ENCODE measurements at regions not wholly inside any gene's neighbourhood (a gene's known extent, or its start where the extent isn't known, plus 50 kb on each side); places are given as distances from the start of the nearest gene placed in this dataset.

GRCh38 chr4:12902735-12903134 is 581.4 kb downstream of the RAB28 start:
- H3K9me3 ChIP-seq (ENCODE audit: severe bottlenecking) = no peaks in the 10 kb centered on the region

GRCh38 chr4:12897954-12898353 is 586.2 kb downstream of the RAB28 start:
- TF ChIP-seq CTCF (IDR thresholded peaks at IDR 0.05; ENCODE audit: poor library complexity, severe bottlenecking) = no peak
- no peaks in the 10 kb centered on the region for H3K4me1 ChIP-seq (ENCODE audit: insufficient read depth, poor library complexity, severe bottlenecking)
- no peak overlapping the region for H3K27ac ChIP-seq (ENCODE audit: poor library complexity, severe bottlenecking)
- no peaks in the 10 kb centered on the region for H3K27me3 ChIP-seq (ENCODE audit: insufficient read depth, poor library complexity, severe bottlenecking)
- H3K36me3 ChIP-seq (ENCODE audit: low read depth) = no peaks in the 10 kb centered on the region
- no peak for DNase-seq (ENCODE audit: low spot score)
- H3K9me3 ChIP-seq (ENCODE audit: severe bottlenecking) = no peaks in the 10 kb centered on the region
- ATAC-seq (ENCODE audit: low read depth) = no peak
- H3K4me3 ChIP-seq (ENCODE audit: severe bottlenecking) = no peak overlapping the region

More at GRCh38 chr4:12902735-12903134, 581.4 kb downstream of the RAB28 start:
- H3K4me3 ChIP-seq (ENCODE audit: severe bottlenecking) = no peak overlapping the region
- H3K27me3 ChIP-seq (ENCODE audit: insufficient read depth, poor library complexity, severe bottlenecking) = no peaks in the 10 kb centered on the region
- DNase-seq (ENCODE audit: low spot score) = no peak
- ATAC-seq (ENCODE audit: low read depth) = no peak
- no peaks in the 10 kb centered on the region for H3K4me1 ChIP-seq (ENCODE audit: insufficient read depth, poor library complexity, severe bottlenecking)
- no peak overlapping the region for H3K27ac ChIP-seq (ENCODE audit: poor library complexity, severe bottlenecking)
- no peak for TF ChIP-seq CTCF (IDR thresholded peaks at IDR 0.05; ENCODE audit: poor library complexity, severe bottlenecking)
- H3K36me3 ChIP-seq (ENCODE audit: low read depth) = no peaks in the 10 kb centered on the region

- H3K27ac ChIP-seq (ENCODE audit: poor library complexity, severe bottlenecking) = no peak overlapping the region
- no peak for TF ChIP-seq CTCF (IDR thresholded peaks at IDR 0.05; ENCODE audit: poor library complexity, severe bottlenecking)
- DNase-seq (ENCODE audit: low spot score) = no peak
Observed at GRCh38 chr4:12894062-12894461, 590.1 kb downstream of the RAB28 start.

GRCh38 chr4:12889054-12889453 is 595.1 kb downstream of the RAB28 start:
- ATAC-seq (ENCODE audit: low read depth) (0 out of 3 replicates have a peak, but pooled peaks have one; percentile 36), DNase-seq (ENCODE audit: low spot score) (no peak)
- Histone ChIP-seq H3K36me3 (ENCODE audit: low read depth) (no peaks in the 10 kb centered on the region), H3K27me3 (ENCODE audit: insufficient read depth, poor library complexity, severe bottlenecking) (no peaks in the 10 kb centered on the region), H3K4me3 (ENCODE audit: severe bottlenecking) (no peak overlapping the region), H3K27ac (ENCODE audit: poor library complexity, severe bottlenecking) (no peak overlapping the region), H3K9me3 (ENCODE audit: severe bottlenecking) (no peaks in the 10 kb centered on the region), H3K4me1 (ENCODE audit: insufficient read depth, poor library complexity, severe bottlenecking) (no peaks in the 10 kb centered on the region)
- no peak for TF ChIP-seq CTCF (IDR thresholded peaks at IDR 0.05; ENCODE audit: poor library complexity, severe bottlenecking)

More at GRCh38 chr4:12894062-12894461, 590.1 kb downstream of the RAB28 start:
- H3K4me1 ChIP-seq (ENCODE audit: insufficient read depth, poor library complexity, severe bottlenecking) = no peaks in the 10 kb centered on the region
- H3K9me3 ChIP-seq (ENCODE audit: severe bottlenecking) = no peaks in the 10 kb centered on the region
- no peaks in the 10 kb centered on the region for H3K27me3 ChIP-seq (ENCODE audit: insufficient read depth, poor library complexity, severe bottlenecking)
- H3K36me3 ChIP-seq (ENCODE audit: low read depth) = no peaks in the 10 kb centered on the region
- H3K4me3 ChIP-seq (ENCODE audit: severe bottlenecking) = no peak overlapping the region
- ATAC-seq (ENCODE audit: low read depth) = no peak

GRCh38 chr4:12884846-12885796 is 599.0 kb downstream of the RAB28 start:
- Histone ChIP-seq H3K9me3 (ENCODE audit: severe bottlenecking) (no peaks in the 10 kb centered on the region), H3K27me3 (ENCODE audit: insufficient read depth, poor library complexity, severe bottlenecking) (no peaks in the 10 kb centered on the region), H3K36me3 (ENCODE audit: low read depth) (no peaks in the 10 kb centered on the region), H3K4me1 (ENCODE audit: insufficient read depth, poor library complexity, severe bottlenecking) (no peaks in the 10 kb centered on the region), H3K4me3 (ENCODE audit: severe bottlenecking) (no peak overlapping the region), H3K27ac (ENCODE audit: poor library complexity, severe bottlenecking) (no peak overlapping the region)
- no peak for TF ChIP-seq CTCF (IDR thresholded peaks at IDR 0.05; ENCODE audit: poor library complexity, severe bottlenecking)
- DNase-seq (ENCODE audit: low spot score) (no peak), ATAC-seq (ENCODE audit: low read depth) (no peak)

Data from RWPE2 (cell line).